ENCODE measurements at regions not wholly inside any gene's neighbourhood (a gene's known extent, or its start where the extent isn't known, plus 50 kb on each side); places are given as distances from the start of the nearest gene placed in this dataset.

DNA sequence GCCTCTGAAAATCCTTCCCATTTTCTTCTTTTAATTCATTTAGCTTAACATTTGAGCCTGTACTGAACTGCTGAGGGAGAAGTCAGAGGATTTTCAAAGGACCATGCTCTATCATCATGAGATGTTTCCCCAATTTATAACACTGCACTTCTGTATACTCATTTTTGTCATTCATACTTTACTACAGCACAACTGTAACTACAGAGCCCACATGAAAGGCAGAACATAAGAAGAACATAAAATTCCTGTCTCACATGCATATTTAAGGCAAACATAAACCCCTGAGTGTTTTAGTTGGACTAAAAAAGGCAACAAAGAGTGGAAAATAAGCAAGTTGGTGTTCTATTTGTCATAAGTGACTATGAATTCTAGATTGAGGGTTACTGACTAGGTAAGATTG lies 237.7 kb upstream of the ARPP21 start:
- H3K27ac ChIP-seq (ENCODE audit: control insufficient read depth, insufficient read depth, low read length): no peak overlapping the region
- H3K9me3 ChIP-seq (ENCODE audit: control insufficient read depth, low read depth, low read length): no peaks in the 10 kb centered on the region
- DNase-seq (ENCODE audit: low read depth, low spot score) (no peak), FAIRE-seq (no peak)
- dilution Hi-C loops (cut with MboI; ENCODE audit: extremely low pct_ligation_motif_present, low sequenced_read_pairs): no loop called here
- H3K4me3 ChIP-seq (ENCODE audit: control insufficient read depth in 2 of 3, extremely low read depth in 1 of 3, insufficient read depth in 2 of 3, low read depth in 1 of 3, low read length in 3 of 3): no peak overlapping the region
- H3K4me1 ChIP-seq (ENCODE audit: control insufficient read depth, extremely low read depth, insufficient read depth, low read length): no peaks in the 10 kb centered on the region
- H3K4me2 ChIP-seq (ENCODE audit: control insufficient read depth, extremely low read depth, insufficient read depth, low read depth, low read length): no peak overlapping the region
- H3K9ac ChIP-seq (ENCODE audit: control insufficient read depth, extremely low read depth, insufficient read depth, low read length): no peak overlapping the region
- H3K79me2 ChIP-seq (ENCODE audit: control insufficient read depth, insufficient read depth, low read length): no peaks in the 10 kb centered on the region
- H4K20me1 ChIP-seq (ENCODE audit: control insufficient read depth, extremely low read depth, insufficient read depth, low read length): no peaks in the 10 kb centered on the region
- TF ChIP-seq, protein P1, sequence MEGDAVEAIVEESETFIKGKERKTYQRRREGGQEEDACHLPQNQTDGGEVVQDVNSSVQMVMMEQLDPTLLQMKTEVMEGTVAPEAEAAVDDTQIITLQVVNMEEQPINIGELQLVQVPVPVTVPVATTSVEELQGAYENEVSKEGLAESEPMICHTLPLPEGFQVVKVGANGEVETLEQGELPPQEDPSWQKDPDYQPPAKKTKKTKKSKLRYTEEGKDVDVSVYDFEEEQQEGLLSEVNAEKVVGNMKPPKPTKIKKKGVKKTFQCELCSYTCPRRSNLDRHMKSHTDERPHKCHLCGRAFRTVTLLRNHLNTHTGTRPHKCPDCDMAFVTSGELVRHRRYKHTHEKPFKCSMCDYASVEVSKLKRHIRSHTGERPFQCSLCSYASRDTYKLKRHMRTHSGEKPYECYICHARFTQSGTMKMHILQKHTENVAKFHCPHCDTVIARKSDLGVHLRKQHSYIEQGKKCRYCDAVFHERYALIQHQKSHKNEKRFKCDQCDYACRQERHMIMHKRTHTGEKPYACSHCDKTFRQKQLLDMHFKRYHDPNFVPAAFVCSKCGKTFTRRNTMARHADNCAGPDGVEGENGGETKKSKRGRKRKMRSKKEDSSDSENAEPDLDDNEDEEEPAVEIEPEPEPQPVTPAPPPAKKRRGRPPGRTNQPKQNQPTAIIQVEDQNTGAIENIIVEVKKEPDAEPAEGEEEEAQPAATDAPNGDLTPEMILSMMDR (optimal IDR thresholded peaks at IDR 0.05 in 1 of 3, IDR thresholded peaks at IDR 0.05 in 1 of 3, conservative IDR thresholded peaks at IDR 0.05 in 1 of 3; ENCODE audit: extremely low read depth in 1 of 3, insufficient read depth in 2 of 3, low read length in 3 of 3): no peak
- TF ChIP-seq EZH2 (IDR thresholded peaks at IDR 0.05; ENCODE audit: low read length): no peak
- H3K36me3 ChIP-seq (ENCODE audit: control insufficient read depth in 2 of 2, extremely low read depth in 1 of 2, insufficient read depth in 2 of 2, low read length in 2 of 2): no peaks in the 10 kb centered on the region
- no peaks in the 10 kb centered on the region for H3K27me3 ChIP-seq (ENCODE audit: control insufficient read depth, extremely low read depth, insufficient read depth, low read length)
- no peaks in the 10 kb centered on the region for H3K9me1 ChIP-seq (ENCODE audit: control insufficient read depth, extremely low read depth, insufficient read depth, low read length)
- no peak overlapping the region for H2AFZ ChIP-seq (ENCODE audit: control insufficient read depth, low read length)

DNA sequence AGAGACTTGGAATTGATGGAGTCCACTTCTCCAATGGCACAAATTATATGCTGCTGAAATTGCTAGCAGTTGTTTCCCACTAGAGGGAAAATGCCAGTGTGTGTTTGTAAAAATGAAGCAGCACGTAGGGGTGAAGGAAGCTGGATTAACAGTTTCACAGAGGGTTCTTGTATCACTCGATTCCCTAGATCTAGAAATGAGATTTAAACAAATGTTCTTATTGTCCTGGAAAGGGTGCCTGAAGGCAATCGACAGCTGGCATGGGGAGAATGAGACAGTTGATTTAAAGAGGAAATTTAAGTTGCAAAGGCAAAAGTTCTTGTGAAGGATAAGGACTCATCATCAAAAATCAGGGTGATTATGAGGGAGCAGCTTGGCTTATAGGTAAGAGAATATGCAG lies 234.8 kb upstream of the ARPP21 start:
- Histone ChIP-seq H3K27ac (ENCODE audit: control insufficient read depth, insufficient read depth, low read length) (no peak overlapping the region), H2AFZ (ENCODE audit: control insufficient read depth, low read length) (no peak overlapping the region), H3K9me1 (ENCODE audit: control insufficient read depth, extremely low read depth, insufficient read depth, low read length) (no peaks in the 10 kb centered on the region), H3K27me3 (ENCODE audit: control insufficient read depth, extremely low read depth, insufficient read depth, low read length) (no peaks in the 10 kb centered on the region), H3K79me2 (ENCODE audit: control insufficient read depth, insufficient read depth, low read length) (no peaks in the 10 kb centered on the region), H3K36me3 (ENCODE audit: control insufficient read depth in 2 of 2, extremely low read depth in 1 of 2, insufficient read depth in 2 of 2, low read length in 2 of 2) (no peaks in the 10 kb centered on the region), H3K9me3 (ENCODE audit: control insufficient read depth, low read depth, low read length) (no peaks in the 10 kb centered on the region), H3K9ac (ENCODE audit: control insufficient read depth, extremely low read depth, insufficient read depth, low read length) (no peak overlapping the region), H3K4me1 (ENCODE audit: control insufficient read depth, extremely low read depth, insufficient read depth, low read length) (no peaks in the 10 kb centered on the region), H3K4me2 (ENCODE audit: control insufficient read depth, extremely low read depth, insufficient read depth, low read depth, low read length) (no peak overlapping the region), H4K20me1 (ENCODE audit: control insufficient read depth, extremely low read depth, insufficient read depth, low read length) (no peaks in the 10 kb centered on the region), H3K4me3 (ENCODE audit: control insufficient read depth in 2 of 3, extremely low read depth in 1 of 3, insufficient read depth in 2 of 3, low read depth in 1 of 3, low read length in 3 of 3) (no peak overlapping the region)
- FAIRE-seq (no peak), DNase-seq (ENCODE audit: low read depth, low spot score) (no peak)
- TF ChIP-seq EZH2 (IDR thresholded peaks at IDR 0.05; ENCODE audit: low read length): no peak
- TF ChIP-seq, protein P1 (optimal IDR thresholded peaks at IDR 0.05 in 1 of 3, IDR thresholded peaks at IDR 0.05 in 1 of 3, conservative IDR thresholded peaks at IDR 0.05 in 1 of 3; ENCODE audit: extremely low read depth in 1 of 3, insufficient read depth in 2 of 3, low read length in 3 of 3): no peak
- dilution Hi-C loops (cut with MboI; ENCODE audit: extremely low pct_ligation_motif_present, low sequenced_read_pairs): no loop called here

Measured in keratinocyte (primary cell).